ENCODE measurements at regions not wholly inside any gene's neighbourhood (a gene's known extent, or its start where the extent isn't known, plus 50 kb on each side); places are given as distances from the start of the nearest gene placed in this dataset.

- Histone ChIP-seq H3K27me3 (ENCODE audit: control insufficient read depth, insufficient read depth, low read length) (no peaks in the 10 kb centered on the region), H3K4me1 (ENCODE audit: control insufficient read depth, extremely low read depth, insufficient read depth, low read length) (no peaks in the 10 kb centered on the region), H3K4me2 (ENCODE audit: extremely low read depth, insufficient read depth, low read length) (no peak overlapping the region), H3K4me3 (replicated peaks in 1 of 4; ENCODE audit: control extremely low read depth in 1 of 4, insufficient read depth in 1 of 4, low read depth in 3 of 4, low read length in 4 of 4) (no peak overlapping the region), H2AFZ (ENCODE audit: low read length) (no peak overlapping the region), H3K27ac (ENCODE audit: insufficient read depth, low read length) (no peak overlapping the region), H4K20me1 (ENCODE audit: control insufficient read depth, extremely low read depth, insufficient read depth, low read length) (no peaks in the 10 kb centered on the region), H3K36me3 (ENCODE audit: control insufficient read depth, insufficient read depth, low read length) (no peaks in the 10 kb centered on the region), H3K9me3 (ENCODE audit: control insufficient read depth, insufficient read depth, low read depth, low read length) (no peaks in the 10 kb centered on the region), H3K9ac (ENCODE audit: insufficient read depth, low read length) (no peak overlapping the region), H3K79me2 (ENCODE audit: control insufficient read depth, insufficient read depth, low read length) (no peaks in the 10 kb centered on the region)
- TF ChIP-seq CTCF (conservative IDR thresholded peaks at IDR 0.05 in 1 of 2, IDR thresholded peaks at IDR 0.05 in 1 of 2; ENCODE audit: low read depth in 1 of 2, low read length in 2 of 2) (no peak), EZH2 (IDR thresholded peaks at IDR 0.05; ENCODE audit: low read length, missing control alignments) (no peak)
- no peak for DNase-seq (ENCODE audit: low read depth in 2 of 2)
These were observed 177.8 kb downstream of the TXNL1 start for GRCh38 chr18:56460581-56460980.

GRCh38 chr18:56458770-56459712, 179.4 kb downstream of the TXNL1 start:
- TF ChIP-seq CTCF (conservative IDR thresholded peaks at IDR 0.05 in 1 of 2, IDR thresholded peaks at IDR 0.05 in 1 of 2; ENCODE audit: low read depth in 1 of 2, low read length in 2 of 2) = no peak
- no peak for TF ChIP-seq EZH2 (IDR thresholded peaks at IDR 0.05; ENCODE audit: low read length, missing control alignments)
- Histone ChIP-seq H2AFZ (ENCODE audit: low read length) (no peak overlapping the region), H3K9me3 (ENCODE audit: control insufficient read depth, insufficient read depth, low read depth, low read length) (no peaks in the 10 kb centered on the region), H3K27ac (ENCODE audit: insufficient read depth, low read length) (no peak overlapping the region), H3K4me1 (ENCODE audit: control insufficient read depth, extremely low read depth, insufficient read depth, low read length) (no peaks in the 10 kb centered on the region), H4K20me1 (ENCODE audit: control insufficient read depth, extremely low read depth, insufficient read depth, low read length) (no peaks in the 10 kb centered on the region), H3K27me3 (ENCODE audit: control insufficient read depth, insufficient read depth, low read length) (no peaks in the 10 kb centered on the region), H3K4me3 (replicated peaks in 1 of 4; ENCODE audit: control extremely low read depth in 1 of 4, insufficient read depth in 1 of 4, low read depth in 3 of 4, low read length in 4 of 4) (no peak overlapping the region), H3K36me3 (ENCODE audit: control insufficient read depth, insufficient read depth, low read length) (no peaks in the 10 kb centered on the region), H3K79me2 (ENCODE audit: control insufficient read depth, insufficient read depth, low read length) (no peaks in the 10 kb centered on the region), H3K9ac (ENCODE audit: insufficient read depth, low read length) (no peak overlapping the region), H3K4me2 (ENCODE audit: extremely low read depth, insufficient read depth, low read length) (no peak overlapping the region)
- no peak for DNase-seq (ENCODE audit: low read depth in 2 of 2)

GRCh38 chr18:56455874-56456273, 182.5 kb downstream of the TXNL1 start:
- Histone ChIP-seq H3K27me3 (ENCODE audit: control insufficient read depth, insufficient read depth, low read length) (no peaks in the 10 kb centered on the region), H3K36me3 (ENCODE audit: control insufficient read depth, insufficient read depth, low read length) (no peaks in the 10 kb centered on the region), H3K4me3 (replicated peaks in 1 of 4; ENCODE audit: control extremely low read depth in 1 of 4, insufficient read depth in 1 of 4, low read depth in 3 of 4, low read length in 4 of 4) (no peak overlapping the region), H3K9me3 (ENCODE audit: control insufficient read depth, insufficient read depth, low read depth, low read length) (no peaks in the 10 kb centered on the region), H2AFZ (ENCODE audit: low read length) (no peak overlapping the region), H3K27ac (ENCODE audit: insufficient read depth, low read length) (no peak overlapping the region), H3K4me2 (ENCODE audit: extremely low read depth, insufficient read depth, low read length) (no peak overlapping the region), H3K4me1 (ENCODE audit: control insufficient read depth, extremely low read depth, insufficient read depth, low read length) (no peaks in the 10 kb centered on the region), H3K9ac (ENCODE audit: insufficient read depth, low read length) (no peak overlapping the region), H3K79me2 (ENCODE audit: control insufficient read depth, insufficient read depth, low read length) (no peaks in the 10 kb centered on the region), H4K20me1 (ENCODE audit: control insufficient read depth, extremely low read depth, insufficient read depth, low read length) (no peaks in the 10 kb centered on the region)
- no peak for DNase-seq (ENCODE audit: low read depth in 2 of 2)
- TF ChIP-seq CTCF (conservative IDR thresholded peaks at IDR 0.05 in 1 of 2, IDR thresholded peaks at IDR 0.05 in 1 of 2; ENCODE audit: low read depth in 1 of 2, low read length in 2 of 2) (no peak), EZH2 (IDR thresholded peaks at IDR 0.05; ENCODE audit: low read length, missing control alignments) (no peak)

All from fibroblast of lung (primary cell).